DMS 273 (cell line): ENCODE measurements at regions not wholly inside any gene's neighbourhood (a gene's known extent, or its start where the extent isn't known, plus 50 kb on each side); places are given as distances from the start of the nearest gene placed in this dataset.
"Not testable (repeated sequence)": the region's sequence is repeated elsewhere in the genome, so short reads cannot be mapped to it uniquely, and the experiment has no call there.

ENCODE experiments used
- DNase-seq: peaks from one replicate; lab custom pipeline; 2025; ENCODE audit not compliant: unreplicated experiment; lab: John Stamatoyannopoulos, UW

DNA sequence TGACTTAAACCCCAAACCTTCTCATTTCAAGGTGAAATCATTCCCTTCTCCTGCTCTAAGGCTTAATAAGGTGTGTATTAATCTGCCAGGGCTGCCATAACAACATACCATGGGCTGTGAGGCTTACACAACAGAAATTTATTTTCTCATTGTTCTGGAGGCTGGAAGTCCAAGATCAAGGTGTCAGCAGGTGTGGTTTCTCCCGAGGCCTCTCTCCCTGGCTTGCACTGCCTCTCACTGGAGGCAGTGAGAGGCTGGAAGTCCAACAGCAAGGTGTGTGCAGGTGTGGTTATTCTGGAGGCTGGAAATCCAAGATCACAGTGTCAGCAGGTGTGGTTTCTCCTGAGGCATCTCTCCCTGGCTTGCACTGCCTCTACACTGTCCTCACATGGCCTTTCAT is 280.3 kb upstream of the TUT7 start:
- no peak for DNase-seq

GRCh38 chr9:86633945-86634344 is 279.7 kb upstream of the TUT7 start:
- no peak for DNase-seq

- DNase-seq, result no peak
These were observed 278.3 kb upstream of the TUT7 start for GRCh38 chr9:86632537-86632936.

GRCh38 chr9:86629530-86629929 is 275.3 kb upstream of the TUT7 start:
- DNase-seq, result no peak

GRCh38 chr9:86626802-86627201 is 272.6 kb upstream of the TUT7 start:
- DNase-seq, result no peak

DNA sequence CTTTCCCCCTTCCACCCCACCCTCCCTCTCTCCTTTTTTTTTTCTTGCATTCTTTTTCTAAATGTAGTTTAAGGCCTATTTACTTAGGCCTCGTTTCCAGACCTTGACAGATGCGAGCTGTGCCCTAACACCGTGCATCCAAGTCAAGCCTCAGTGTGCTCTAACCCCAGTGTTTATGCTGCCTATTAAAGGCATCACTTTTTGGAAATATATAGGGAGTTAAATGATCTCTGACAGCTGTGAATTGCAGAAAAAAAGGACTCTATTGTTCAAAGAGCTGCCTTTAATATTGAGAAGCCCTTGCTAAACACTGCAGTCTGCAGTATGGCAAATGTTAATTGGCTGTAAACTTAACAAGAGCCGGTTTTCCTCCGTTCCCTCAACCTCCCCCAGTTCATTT is 270.4 kb upstream of the TUT7 start:
- no peak for DNase-seq

- peak; percentile 45 for DNase-seq
These were observed 260.9 kb upstream of the TUT7 start for GRCh38 chr9:86614871-86615849.

DNA sequence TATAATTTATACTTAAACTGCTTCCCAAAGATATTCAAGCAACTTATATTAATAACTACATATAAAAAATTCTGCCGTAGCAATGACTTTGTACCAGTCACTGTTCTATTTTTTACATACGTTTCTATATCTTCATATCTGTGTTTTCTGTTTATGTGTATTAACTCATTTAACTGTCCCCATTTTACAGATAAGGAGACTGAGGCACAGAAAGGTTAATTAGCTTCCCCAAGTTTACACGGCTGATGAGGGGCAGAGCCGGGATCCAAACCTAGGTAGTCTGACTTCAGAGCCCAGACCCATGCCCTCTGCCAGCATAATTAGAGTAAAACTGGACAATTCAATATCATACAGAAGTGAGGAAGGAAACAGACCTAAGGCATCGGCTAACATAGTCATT is 259.7 kb upstream of the TUT7 start:
- no peak for DNase-seq

DNA sequence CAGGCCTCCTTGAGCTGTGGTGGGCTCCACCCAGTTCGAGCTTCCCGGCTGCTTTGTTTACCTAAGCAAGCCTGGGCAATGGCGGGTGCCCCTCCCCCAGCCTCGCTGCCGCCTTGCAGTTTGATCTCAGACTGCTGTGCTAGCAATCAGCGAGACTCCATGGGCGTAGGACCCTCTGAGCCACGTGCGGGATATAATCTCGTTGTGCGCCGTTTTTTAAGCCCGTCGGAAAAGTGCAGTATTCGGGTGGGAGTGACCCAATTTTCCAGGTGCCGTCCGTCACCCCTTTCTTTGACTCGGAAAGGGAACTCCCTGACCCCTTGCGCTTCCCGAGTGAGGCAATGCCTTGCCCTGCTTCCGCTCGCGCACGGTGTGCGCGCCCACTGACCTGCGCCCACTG is 257.3 kb upstream of the TUT7 start:
- not testable (repeated sequence) for DNase-seq

DNA sequence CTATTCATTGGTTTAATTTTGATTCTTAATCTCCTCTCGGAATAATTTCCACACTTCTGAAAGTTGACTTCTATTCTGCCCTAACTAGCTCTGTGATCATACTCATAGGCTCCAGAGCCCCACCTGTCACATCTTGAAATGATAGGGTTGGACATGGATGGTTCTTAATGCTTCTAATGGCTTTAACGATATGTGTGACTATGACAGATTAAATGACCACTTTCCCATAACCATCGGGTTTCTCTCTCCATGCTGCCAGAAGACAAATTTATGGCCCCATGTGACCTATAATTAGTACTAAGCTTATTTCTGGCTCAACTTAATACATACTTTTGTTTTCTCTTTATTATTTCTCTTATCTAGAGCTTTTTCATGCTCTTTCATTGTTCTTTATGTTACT is 251.1 kb upstream of the TUT7 start:
- no peak for DNase-seq

DNA sequence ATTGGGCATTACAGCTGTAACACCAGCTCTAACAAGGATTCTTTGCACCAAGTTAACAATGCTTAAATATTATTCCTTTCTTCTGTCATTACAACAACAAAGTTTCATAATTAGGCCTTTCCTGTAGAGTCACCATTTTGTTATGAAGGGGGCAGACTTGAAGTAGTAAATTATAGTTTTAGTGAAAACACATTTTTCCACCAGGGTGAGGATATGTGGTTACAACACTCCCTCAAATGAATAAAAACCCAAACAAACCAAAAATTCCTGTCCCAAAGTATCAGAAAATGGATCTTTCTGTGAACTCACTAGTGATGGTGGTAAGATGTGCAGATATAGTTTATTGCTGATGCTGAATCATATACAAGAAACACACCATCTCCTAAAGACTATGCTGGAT is 250.5 kb upstream of the TUT7 start:
- DNase-seq, result no peak

DNA sequence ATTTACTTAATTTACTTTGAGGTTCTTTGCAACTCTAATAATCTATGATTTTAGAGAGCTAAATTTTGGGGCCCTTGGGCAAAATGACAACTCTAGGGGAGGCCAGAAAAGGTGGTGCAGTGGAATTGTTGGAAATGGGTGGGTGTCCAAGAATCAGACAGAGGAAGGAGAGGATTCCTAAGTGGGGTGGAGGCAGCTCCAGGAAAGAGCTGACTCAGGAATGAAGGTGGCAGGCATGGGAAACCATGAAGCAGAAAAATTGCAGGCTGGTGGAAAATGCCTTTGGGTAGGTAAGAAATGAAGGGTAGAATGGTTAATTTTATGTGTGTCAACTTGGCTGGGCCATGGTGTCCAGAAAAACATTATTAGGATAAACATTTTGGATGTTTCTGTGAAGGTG is 248.5 kb upstream of the TUT7 start:
- DNase-seq, result no peak

- no peak for DNase-seq
These were observed 247.5 kb upstream of the TUT7 start for GRCh38 chr9:86601697-86602096.

DNA sequence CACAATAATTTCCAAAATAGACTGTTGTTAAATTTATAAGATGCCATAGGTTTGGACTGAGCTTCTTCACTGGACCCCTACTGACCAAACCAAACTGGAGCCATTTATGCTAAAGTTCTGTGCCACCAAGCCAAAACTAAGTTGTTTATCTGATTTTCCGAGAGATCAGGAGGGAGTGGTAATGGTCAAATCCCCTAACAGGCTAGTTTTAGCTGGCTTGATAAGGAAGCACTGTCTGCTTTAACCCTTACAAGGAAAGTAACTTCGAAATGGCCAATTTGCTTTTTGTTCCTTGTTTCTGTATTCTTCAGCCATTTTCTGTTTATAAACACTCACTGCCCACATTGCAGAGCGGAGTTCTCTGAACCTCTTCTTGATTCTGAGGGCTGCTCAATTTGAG is 246.8 kb upstream of the TUT7 start:
- no peak for DNase-seq

DNA sequence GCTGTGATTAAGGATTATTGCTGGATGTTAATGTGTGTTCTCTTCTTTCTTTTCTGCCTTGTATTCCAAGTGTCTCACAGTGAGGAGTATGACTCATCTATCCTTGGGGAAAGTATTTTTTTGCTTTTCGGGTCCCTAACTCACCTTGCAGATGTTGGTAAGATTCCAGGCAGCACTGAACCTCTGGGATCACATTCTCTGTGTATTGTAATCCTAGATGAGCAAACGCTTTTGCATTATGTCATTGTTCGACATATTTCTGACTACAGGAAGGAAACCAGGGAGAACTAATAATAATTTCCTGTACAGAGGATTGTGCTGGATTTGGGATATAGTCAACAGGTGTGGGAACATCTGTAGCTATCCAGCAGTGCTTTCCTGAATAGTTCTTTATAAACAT is 246.1 kb upstream of the TUT7 start:
- no peak for DNase-seq

- DNase-seq, result no peak
These were observed 245.4 kb upstream of the TUT7 start for GRCh38 chr9:86599561-86599960.

DNA sequence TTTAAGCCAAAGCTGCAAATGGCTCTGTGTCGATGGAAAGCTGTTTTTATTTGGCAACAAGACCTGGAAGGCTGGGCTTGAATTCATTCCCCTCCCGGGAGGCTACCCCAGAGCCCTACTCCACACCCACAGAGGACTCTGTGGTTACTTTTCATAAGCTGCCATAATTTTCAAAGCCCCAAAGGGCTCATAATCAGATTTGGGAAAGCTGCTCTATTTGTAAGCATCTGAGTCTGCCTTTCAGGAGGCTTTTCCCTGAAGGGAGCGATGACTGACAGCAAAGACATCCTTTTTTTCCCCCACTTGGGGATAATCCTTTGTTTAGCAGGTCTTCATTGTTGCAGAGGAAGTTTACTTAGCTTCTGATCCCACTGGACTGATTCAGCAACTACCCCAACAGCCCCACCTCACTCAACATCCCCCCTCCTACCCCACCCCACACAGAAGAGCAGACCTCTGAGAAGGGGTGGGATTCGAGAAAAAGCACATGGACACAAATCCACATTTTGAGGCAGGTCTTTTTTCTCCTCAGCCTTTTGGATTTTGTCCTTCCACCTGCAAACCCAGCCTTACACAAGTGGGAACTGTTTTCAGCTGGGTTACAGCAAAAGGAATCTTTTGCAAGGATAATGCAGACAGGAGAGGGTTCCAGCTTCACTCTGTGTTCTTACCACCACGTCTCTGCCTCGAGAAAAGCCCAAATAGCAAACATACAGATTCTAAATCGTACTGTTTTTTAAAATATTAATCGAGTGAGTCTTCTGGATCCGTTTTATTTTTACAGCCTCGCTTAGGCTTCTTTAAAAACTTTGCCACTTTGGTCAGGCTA is 244.4 kb upstream of the TUT7 start:
- no peak for DNase-seq

DNA sequence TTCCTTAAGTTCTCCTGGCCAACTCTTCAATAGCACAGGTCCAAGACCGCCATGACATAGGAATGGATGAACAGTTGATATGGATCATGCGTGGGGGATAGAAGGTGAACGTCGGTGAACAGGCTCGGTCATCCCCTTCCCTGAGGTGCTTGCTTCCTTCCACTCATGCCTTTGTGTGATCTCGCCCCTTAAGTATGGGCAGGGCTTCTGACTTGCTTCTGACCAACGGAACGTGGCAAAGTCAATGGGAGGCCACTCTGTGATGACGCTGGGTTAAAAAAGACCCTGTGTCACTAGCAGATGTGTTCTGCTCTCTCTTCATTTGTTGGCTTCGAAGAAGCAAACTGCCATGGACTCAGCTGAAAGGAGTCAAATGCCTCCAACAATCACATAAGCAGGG is 240.5 kb upstream of the TUT7 start:
- no peak for DNase-seq

- DNase-seq, result no peak
These were observed 237.3 kb upstream of the TUT7 start for GRCh38 chr9:86591472-86591871.

- no peak for DNase-seq
These were observed 235.5 kb upstream of the TUT7 start for GRCh38 chr9:86589730-86590129.

DNA sequence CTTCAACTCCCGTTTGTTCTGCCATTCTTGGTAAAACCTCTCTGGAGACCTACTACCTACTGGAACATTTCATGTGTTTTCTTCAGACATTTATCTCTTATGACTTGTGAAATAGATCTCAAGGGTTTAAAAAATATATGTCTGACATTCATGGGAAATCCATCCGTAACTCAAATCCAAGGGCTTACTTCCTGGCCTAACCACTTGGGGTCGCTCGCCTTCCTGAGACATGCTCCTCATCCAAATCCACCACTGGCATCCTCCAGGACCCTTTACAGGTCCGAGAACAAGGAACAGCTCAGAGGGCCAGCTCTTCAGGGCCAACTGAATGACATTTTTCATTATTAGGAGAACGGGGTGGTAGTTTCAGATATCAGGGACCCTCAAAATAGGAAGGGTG is 235.1 kb upstream of the TUT7 start:
- no peak for DNase-seq

DNA sequence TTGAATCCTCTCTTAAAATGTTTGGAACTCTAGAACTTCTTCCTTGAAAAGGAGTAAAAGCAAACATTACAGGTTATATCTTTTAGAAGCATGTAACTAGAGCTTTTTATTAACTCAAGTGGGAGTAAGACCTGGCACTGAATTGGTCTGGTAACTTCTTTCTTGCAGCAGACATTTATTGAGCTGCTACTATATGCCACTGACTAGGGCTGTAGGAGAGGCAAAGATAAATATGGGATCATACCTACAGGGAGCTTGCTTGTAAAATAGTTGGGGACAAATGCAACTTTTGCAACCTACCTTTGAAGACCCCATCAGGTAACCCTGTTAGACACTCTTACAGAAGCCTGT is 231.9 kb upstream of the TUT7 start:
- no peak for DNase-seq
